ENCODE measurements at regions not wholly inside any gene's neighbourhood (a gene's known extent, or its start where the extent isn't known, plus 50 kb on each side); places are given as distances from the start of the nearest gene placed in this dataset.

DNA sequence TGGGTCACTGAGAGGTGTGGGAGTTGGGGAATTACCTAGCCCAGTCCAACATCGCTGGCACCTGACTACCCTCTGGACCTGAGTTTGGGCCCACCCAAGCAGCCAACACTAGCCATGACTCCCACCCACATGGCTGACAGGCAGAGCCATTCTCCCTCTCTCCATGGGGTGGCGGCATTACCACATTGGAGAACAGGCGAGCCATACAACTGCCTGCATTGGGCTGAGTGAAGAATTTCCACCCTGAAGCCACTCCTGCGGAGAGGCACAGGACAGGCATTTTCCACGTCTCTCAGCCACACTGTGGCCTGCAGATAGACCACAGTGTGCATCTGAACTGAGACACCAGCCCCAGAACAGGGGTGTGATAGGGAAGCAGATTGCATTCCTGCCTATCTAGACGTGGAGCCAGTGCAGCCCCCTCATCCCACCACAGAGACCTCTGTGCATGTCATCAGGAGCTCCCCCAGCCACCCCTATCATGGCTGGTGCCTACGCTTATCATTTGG is 58.2 kb upstream of the ANTXRL start:
- peak; percentile 48 for DNase-seq (ENCODE audit: low spot score)

DNA sequence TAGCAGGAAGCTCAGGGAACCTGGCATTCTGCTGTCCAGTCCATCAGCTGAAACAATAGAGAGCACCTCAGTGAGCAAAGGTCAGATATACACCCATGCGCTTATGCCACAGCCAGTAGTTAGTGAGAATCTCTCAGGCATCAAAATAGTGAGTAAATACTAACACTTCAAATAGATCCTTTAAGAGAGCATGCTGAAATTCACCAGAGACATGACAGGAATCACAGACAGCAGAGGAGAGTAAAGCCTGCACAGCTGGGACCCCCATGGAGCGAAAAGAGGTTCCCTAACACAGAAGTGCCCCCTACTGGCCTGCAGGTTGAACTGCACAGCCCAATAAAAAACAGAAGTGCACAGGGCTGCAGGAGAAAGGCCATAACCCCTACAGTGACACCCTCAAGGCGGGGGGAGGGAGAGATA is 57.6 kb upstream of the ANTXRL start:
- DNase-seq (ENCODE audit: low spot score) = no peak

DNA sequence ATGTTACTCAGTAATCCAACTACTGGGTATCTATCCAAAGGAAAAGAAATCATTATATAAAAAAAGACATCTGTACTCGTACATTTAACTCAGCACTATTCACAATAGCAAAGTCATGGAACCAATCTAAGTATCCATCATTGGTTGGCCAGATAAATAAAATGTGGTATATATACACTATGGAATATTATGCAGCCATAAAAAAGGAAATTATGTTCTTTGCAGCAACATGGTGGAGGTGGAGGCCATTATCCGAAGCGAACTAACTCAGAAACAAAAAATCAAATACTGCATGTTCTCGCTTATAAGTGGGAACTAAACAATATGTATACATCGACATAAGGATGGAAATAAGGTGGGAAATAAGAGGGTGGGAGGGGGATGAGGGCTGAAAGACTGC is 56.2 kb upstream of the ANTXRL start:
- DNase-seq (ENCODE audit: low spot score) = no peak

DNA sequence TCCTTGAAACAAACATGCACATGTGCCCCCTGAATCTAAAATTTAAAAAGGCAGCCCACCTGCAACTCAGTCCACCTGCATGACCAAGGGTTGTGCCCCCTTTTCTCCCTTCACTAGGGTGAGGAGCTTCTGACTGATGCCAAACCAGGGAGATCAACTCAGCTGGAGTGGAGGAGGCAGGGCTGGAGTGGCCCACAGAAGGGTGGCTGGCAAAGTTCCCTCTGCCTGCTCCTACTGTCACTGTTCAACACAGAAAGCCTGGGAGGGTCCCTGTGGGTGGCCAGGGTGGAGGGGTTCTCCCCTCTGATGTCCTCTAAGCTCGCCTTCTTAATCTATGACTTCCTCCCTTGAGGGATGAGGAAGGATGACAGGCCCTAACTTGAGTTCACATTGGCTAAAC is 55.7 kb upstream of the ANTXRL start:
- no peak for DNase-seq (ENCODE audit: low spot score)

DNA sequence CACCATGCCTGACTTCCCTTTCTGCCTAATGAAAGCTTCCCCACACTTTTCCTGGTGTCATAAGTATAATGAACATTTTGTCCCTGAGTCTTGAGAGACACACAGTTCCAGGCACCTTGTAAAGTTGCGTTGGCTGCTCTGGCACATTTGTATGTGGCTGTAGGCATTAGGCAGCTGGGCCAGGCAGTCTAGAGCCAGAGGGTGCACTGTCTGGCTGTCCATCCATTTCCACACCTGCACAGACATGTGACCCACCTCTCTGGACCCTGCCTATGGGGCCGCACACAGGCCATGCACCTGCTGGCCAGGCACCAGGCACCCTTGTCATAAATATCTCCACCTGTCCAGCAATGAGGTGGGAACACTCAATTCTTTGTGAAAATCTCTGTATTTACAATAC is 54.7 kb upstream of the ANTXRL start:
- DNase-seq (ENCODE audit: low spot score) = no peak

DNA sequence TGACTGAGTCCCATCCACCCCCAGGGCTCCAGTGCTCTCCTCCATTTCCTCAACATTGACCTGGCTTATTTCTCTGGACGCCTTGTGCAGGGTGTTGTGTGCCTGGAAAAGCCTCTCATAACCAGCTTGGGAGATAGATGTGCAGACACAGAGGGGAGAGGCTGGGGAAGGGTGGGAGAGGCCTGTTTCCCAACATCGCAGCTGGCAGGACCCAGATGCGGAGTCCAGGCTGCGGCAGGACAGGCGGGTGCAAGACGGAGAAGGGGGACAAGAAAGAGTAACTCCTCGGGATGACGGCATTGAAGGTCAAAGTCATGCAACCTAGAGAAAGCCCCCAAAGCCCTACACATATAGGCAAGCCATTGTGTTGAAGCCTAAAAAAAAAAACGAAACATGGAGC is 54.1 kb upstream of the ANTXRL start:
- no peak for DNase-seq (ENCODE audit: low spot score)

DNA sequence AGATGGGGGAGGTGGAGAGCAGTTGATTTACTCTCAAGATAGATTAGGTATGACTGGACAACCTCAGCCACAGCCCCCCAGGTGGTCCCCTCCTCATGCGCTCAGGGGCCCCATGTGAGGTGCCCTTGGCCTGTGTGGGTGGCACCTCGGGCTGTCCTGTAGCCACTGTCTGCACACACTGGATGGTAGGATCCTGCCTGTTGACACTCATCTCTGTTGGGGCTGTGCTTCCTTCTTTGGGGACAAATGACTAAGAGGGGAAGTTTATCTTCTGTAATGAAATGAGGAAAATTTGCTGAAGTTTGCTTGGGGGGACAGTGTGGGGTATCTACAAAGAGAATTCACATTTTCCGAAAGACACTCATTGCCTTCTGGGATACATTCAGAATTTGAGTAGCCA is 53.6 kb upstream of the ANTXRL start:
- no peak for DNase-seq (ENCODE audit: low spot score)

DNA sequence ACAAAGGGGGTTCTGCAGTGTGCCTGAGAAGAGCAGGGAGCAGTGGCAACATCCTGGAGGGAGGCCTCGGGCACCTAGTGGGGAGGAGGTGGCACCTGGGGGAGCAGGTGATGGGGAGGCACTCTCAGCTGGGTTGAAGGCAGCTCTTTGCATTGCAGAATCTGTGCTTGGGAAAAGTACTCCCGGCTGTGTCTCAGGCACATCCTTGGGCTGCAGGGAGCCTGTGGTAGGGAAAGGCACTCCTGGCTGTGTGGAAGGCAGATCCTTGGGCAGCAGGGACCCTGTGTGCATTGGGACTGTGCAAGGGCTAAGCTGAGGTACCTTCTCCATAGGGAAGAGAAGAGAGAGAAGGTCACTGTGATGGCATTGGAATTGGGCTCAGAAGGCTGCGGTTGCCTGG is 52.8 kb upstream of the ANTXRL start:
- DNase-seq (ENCODE audit: low spot score) = no peak

DNA sequence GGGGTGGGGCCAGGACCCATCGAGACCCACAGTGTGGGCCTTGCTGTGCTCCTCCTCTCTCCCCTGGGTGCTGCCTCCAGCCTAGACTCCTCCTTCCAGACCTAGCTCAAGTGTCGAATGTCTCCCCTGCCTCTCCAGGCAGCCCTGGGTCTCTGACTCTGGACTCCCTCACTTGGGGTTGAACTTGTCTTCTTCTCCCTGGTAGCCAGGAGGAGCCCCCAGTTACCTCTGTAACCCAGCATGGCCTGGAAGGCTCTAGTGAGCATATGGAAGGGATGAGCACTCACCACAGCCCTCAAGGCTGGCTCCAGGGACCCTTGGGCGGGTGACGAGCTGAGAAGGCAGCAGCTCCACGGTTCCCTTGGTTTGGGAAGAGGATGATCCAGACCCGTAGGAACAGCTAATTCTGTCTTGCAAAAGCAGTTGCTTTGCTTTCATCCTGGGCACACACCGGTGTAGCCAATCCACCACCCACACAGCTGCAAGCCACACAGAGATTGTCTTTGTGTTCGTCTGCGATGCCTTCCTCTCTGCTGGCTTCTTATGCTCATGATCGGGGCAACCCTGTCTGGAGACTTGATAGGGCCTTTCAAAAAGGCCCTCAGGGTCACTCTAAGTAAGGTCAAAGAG is 52.3 kb upstream of the ANTXRL start:
- no peak for DNase-seq (ENCODE audit: low spot score)

DNA sequence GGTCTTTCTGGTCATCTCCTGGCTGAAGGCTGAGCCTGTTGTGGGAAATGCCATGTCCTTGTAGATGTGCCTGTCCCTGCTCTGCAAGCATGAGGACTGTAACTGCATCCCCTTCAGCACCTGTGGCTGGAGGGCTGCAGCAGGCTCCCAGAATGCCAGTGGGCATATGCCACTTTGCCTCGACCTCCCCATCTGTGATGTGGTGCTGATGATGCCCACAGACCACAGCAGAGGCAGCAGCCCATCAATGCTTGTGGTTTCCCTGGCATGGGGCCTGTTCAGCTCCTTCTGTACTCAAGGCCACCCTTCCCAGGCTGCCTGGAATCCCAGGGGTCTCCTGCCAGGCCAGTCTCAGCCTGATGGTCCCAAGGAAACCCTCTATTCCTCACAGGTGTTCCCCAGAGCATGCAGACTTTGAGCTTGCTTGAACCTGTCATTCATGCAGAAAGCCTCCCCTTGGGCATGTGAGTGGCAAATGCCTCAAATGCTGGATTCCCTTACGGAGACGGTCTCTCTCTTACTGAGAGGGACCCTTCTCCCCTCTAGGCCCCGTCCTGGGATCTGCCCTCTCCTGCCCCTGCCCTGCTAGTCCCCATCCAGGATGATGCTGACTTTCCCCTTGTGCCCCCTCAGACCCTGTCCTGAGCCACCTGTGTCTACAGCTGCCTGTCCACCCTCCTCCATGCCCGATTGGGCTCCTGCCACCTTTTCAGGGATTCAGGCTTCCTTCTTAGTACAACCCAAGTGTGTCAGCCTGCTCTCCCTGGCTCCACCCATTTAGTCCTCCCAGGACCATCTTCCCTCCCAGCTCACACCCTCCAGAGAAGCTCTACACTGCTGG is 50.9 kb upstream of the ANTXRL start:
- DNase-seq (ENCODE audit: low spot score) = no peak

DNA sequence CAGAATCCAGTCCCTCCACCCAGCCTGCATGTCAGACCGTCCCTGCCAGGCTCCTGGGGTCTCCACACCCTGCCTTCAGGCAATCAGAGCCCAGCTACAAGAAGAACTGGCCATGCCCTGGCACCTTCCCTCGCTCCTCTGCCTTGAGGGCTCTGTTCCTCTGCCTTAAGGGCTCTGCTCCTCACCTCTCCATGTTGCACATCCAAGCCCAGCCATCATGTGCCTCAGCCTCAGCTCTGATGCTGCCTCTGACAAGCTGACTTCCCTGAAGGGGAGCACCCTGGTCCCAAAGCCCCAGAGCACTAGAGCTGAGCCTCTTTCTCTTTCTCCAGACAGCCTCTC is 50.3 kb upstream of the ANTXRL start:
- no peak for DNase-seq (ENCODE audit: low spot score)

DNA sequence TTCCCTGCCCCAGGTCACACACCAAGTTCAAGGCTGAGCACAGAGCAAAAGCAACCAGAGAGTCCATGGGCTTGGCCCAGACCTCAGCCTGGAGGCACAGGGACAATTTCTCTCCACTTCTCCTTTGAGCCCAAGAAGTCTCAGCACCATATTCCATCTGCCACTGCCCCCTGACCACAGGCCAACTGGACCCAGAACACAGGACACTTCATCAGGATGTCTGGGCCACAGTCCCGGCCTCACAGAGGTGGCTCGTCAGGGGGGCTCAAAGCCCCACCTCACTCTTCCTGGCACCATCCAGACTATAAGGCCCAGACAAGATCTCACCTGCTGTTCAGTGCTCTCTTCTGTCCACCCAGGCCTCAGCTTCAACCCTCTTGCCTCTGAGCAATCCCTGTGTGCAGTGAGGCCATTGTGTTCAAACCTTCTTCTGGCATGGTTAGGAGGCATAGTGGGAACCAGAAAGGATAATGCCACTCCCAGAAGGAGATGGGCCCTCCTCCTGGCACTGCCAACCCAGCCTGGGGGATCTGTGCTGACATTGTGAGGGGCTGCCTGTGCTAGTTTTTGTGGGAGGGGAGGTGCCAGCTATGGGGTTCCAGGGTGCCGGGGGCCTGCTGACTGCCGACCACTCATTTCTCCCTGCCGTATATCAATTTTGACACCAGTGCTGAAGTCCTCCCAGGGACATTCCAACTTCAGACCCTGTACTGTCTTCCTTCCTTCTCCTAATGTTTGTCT is 49.7 kb upstream of the ANTXRL start:
- no peak for DNase-seq (ENCODE audit: low spot score)
